ENCODE measurements at regions not wholly inside any gene's neighbourhood (a gene's known extent, or its start where the extent isn't known, plus 50 kb on each side); places are given as distances from the start of the nearest gene placed in this dataset.

GRCh38 chr5:174410716-174411478 is 313.5 kb upstream of the MSX2 start:
- DNase-seq (ENCODE audit: low read depth) = no peak
- TF ChIP-seq CTCF (IDR thresholded peaks at IDR 0.05; ENCODE audit: low read depth, low read length, missing control alignments) = no peak
- no peak overlapping the region for H3K4me3 ChIP-seq (ENCODE audit: low read depth, low read length)

GRCh38 chr5:174411479-174411819 is 312.9 kb upstream of the MSX2 start:
- no peak for DNase-seq (ENCODE audit: low read depth)
- TF ChIP-seq CTCF (IDR thresholded peaks at IDR 0.05; ENCODE audit: low read depth, low read length, missing control alignments) = no peak
- no peak overlapping the region for H3K4me3 ChIP-seq (ENCODE audit: low read depth, low read length)

- no peak overlapping the region for H3K4me3 ChIP-seq (ENCODE audit: low read depth, low read length)
- no peak for TF ChIP-seq CTCF (IDR thresholded peaks at IDR 0.05; ENCODE audit: low read depth, low read length, missing control alignments)
- DNase-seq (ENCODE audit: low read depth) = no peak
These were observed 312.0 kb upstream of the MSX2 start for GRCh38 chr5:174412374-174412773.

DNA sequence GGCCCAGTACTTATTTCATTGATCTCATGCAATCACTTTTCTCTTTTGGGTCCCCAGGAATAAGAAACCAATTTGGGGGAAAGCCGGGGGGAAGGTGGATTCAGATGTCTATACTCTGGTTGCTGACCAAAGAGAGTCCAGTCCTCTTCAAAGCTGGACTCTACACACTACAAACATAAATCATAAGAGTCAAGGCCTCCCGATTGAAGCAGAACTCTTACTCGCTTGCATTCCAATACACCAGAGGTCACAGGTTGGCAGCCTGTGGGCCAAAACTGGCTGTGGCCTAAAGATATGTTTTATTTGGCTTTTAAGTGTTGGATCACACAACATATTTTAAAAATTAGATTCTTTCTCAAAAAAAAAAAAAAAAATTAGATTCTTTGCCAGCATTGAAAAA is 311.4 kb upstream of the MSX2 start:
- TF ChIP-seq CTCF (IDR thresholded peaks at IDR 0.05; ENCODE audit: low read depth, low read length, missing control alignments) = no peak
- DNase-seq (ENCODE audit: low read depth) = no peak
- no peak overlapping the region for H3K4me3 ChIP-seq (ENCODE audit: low read depth, low read length)

DNA sequence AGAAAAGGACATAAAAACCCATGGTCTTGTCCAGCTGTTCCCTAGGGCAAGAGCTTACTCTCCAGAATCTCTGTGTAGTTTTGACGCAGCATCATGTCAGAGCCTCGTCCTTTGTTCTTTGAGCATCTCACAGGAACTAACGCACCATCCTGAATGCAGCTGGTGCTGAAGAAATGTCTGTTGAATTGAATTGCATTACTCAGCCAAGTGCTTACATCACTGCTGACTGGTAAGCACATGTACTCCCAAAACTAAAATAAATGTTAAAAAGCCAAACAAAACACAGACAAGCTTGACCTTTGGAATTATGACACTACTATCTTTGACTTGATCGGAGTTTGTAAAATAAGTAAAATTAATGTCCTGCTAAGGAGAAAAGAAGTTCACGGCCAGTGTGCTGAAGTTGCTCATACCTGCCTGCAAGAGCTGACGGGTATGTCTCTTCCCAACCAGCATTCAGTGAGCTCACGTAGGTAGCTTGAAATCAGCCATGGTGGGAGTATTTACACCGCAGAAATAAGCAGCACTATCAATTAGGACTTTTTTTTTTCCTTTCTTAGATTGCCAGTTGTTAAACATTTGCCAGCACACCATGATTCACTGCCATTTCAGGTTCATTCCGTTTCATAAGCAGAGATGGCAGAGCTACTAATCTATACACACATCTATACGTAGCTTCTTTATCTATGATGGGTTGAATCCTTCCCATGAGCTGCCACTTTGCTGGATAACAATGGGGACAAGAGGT is 310.6 kb upstream of the MSX2 start:
- no peak overlapping the region for H3K4me3 ChIP-seq (ENCODE audit: low read depth, low read length)
- TF ChIP-seq CTCF (IDR thresholded peaks at IDR 0.05; ENCODE audit: low read depth, low read length, missing control alignments) = no peak

DNA sequence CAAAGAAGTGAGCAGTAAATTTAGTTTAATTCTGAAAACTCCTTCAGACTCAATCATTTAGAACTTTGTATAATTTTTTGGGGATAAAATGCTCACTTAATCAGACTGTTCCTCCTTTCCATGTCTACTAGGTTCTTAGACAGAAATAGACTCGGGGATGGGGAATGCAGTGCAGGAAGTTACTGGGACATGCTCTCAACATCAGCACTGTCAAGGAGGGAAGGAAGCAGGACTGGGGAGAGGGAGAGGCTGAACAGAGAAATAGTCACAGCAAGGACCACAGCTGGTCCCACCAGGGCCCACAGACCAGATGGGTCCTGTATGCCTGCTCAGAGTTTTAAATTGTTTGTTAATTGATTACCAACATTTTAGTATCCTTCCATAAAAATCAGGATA is 310.1 kb upstream of the MSX2 start:
- H3K4me3 ChIP-seq (ENCODE audit: low read depth, low read length) = no peak overlapping the region
- no peak for TF ChIP-seq CTCF (IDR thresholded peaks at IDR 0.05; ENCODE audit: low read depth, low read length, missing control alignments)
- no peak for DNase-seq (ENCODE audit: low read depth)

More for the DNA sequence above, 310.6 kb upstream of the MSX2 start:
- DNase-seq (ENCODE audit: low read depth) = no peak

Data from GM12864 (cell line).